ENCODE measurements at regions not wholly inside any gene's neighbourhood (a gene's known extent, or its start where the extent isn't known, plus 50 kb on each side); places are given as distances from the start of the nearest gene placed in this dataset.
A peak's percentile ranks its signal among the peaks of the same experiment; 100 is the strongest.
"Not testable (repeated sequence)": the region's sequence is repeated elsewhere in the genome, so short reads cannot be mapped to it uniquely, and the experiment has no call there.

GRCh38 chr11:45741032-45741431 lies 63.9 kb upstream of the SLC35C1 start:
- H3K27me3 ChIP-seq (ENCODE audit: control insufficient read depth in 1 of 2, insufficient read depth in 2 of 2, low read length in 2 of 2): no peaks in the 10 kb centered on the region
- WGBS, 2 donors: 67 to 77% methylated on average over 2 of the region's 2 CpGs

GRCh38 chr11:45739866-45740265 lies 65.1 kb upstream of the SLC35C1 start:
- Histone ChIP-seq H3K27ac (ENCODE audit: low read depth in 2 of 2, low read length in 1 of 2) (no peak overlapping the region), H3K27me3 (ENCODE audit: control insufficient read depth in 1 of 2, insufficient read depth in 2 of 2, low read length in 2 of 2) (no peaks in the 10 kb centered on the region), H3K4me1 (ENCODE audit: control insufficient read depth in 2 of 2, insufficient read depth in 2 of 2, low read length in 1 of 2) (no peaks in the 10 kb centered on the region), H3K9me3 (ENCODE audit: control insufficient read depth in 2 of 2, insufficient read depth in 1 of 2, low read depth in 1 of 2, low read length in 1 of 2) (peaks cover 0 to 3% of the 10 kb centered on the region in 2 donors), H3K4me3 (ENCODE audit: low read depth in 1 of 2, low read length in 2 of 2) (no peak overlapping the region), H3K36me3 (ENCODE audit: control insufficient read depth in 2 of 2, insufficient read depth in 2 of 2, low read length in 1 of 2) (no peaks in the 10 kb centered on the region)
- 84 to 88% methylated on average over 3 of the region's 3 CpGs for WGBS, 2 donors

More at GRCh38 chr11:45741032-45741431, 63.9 kb upstream of the SLC35C1 start:
- no peaks in the 10 kb centered on the region for H3K9me3 ChIP-seq (ENCODE audit: control insufficient read depth in 2 of 2, insufficient read depth in 1 of 2, low read depth in 1 of 2, low read length in 1 of 2)
- no peaks in the 10 kb centered on the region for H3K36me3 ChIP-seq (ENCODE audit: control insufficient read depth in 2 of 2, insufficient read depth in 2 of 2, low read length in 1 of 2)
- H3K4me3 ChIP-seq (ENCODE audit: low read depth in 1 of 2, low read length in 2 of 2): no peak overlapping the region
- H3K27ac ChIP-seq (ENCODE audit: low read depth in 2 of 2, low read length in 1 of 2): no peak overlapping the region
- H3K4me1 ChIP-seq (ENCODE audit: control insufficient read depth in 2 of 2, insufficient read depth in 2 of 2, low read length in 1 of 2): no peaks in the 10 kb centered on the region

- not testable (repeated sequence) for H3K27ac ChIP-seq (ENCODE audit: low read depth in 2 of 2, low read length in 1 of 2); H3K27me3 ChIP-seq (ENCODE audit: control insufficient read depth in 1 of 2, insufficient read depth in 2 of 2, low read length in 2 of 2); H3K36me3 ChIP-seq (ENCODE audit: control insufficient read depth in 2 of 2, insufficient read depth in 2 of 2, low read length in 1 of 2); H3K4me3 ChIP-seq (ENCODE audit: low read depth in 1 of 2, low read length in 2 of 2); H3K9me3 ChIP-seq (ENCODE audit: control insufficient read depth in 2 of 2, insufficient read depth in 1 of 2, low read depth in 1 of 2, low read length in 1 of 2); H3K4me1 ChIP-seq (ENCODE audit: control insufficient read depth in 2 of 2, insufficient read depth in 2 of 2, low read length in 1 of 2)
- WGBS, 2 donors: 92 to 96% methylated on average over 11 to 21 of the region's 22 CpGs
Observed at GRCh38 chr11:45739071-45739470, 65.9 kb upstream of the SLC35C1 start.

DNA sequence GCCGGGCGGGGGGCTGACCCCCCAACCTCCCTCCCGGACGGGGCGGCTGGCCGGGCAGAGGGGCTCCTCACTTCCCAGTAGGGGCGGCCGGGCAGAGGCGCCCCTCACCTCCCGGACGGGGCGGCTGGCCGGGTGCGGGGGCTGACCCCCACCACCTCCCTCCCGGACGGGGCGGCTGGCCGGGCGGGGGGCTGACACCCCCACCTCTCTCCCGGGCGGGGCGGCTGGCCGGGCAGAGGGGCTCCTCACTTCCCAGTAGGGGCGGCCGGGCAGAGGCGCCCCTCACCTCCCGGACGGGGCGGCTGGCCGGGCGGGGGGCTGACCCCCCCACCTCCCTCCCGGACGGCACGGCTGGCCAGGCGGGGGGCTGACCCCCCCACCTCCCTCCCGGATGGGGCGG lies 66.8 kb upstream of the SLC35C1 start:
- not testable (repeated sequence) for H3K36me3 ChIP-seq (ENCODE audit: control insufficient read depth in 2 of 2, insufficient read depth in 2 of 2, low read length in 1 of 2); H3K27me3 ChIP-seq (ENCODE audit: control insufficient read depth in 1 of 2, insufficient read depth in 2 of 2, low read length in 2 of 2); H3K27ac ChIP-seq (ENCODE audit: low read depth in 2 of 2, low read length in 1 of 2); H3K4me3 ChIP-seq (ENCODE audit: low read depth in 1 of 2, low read length in 2 of 2); H3K4me1 ChIP-seq (ENCODE audit: control insufficient read depth in 2 of 2, insufficient read depth in 2 of 2, low read length in 1 of 2); H3K9me3 ChIP-seq (ENCODE audit: control insufficient read depth in 2 of 2, insufficient read depth in 1 of 2, low read depth in 1 of 2, low read length in 1 of 2)
- WGBS, 2 donors: 94 to 98% methylated on average over 10 to 19 of the region's 37 CpGs

- no peaks in the 10 kb centered on the region for H3K27me3 ChIP-seq (ENCODE audit: control insufficient read depth in 1 of 2, insufficient read depth in 2 of 2, low read length in 2 of 2)
- H3K27ac ChIP-seq (ENCODE audit: low read depth in 2 of 2, low read length in 1 of 2): peak overlapping the region; percentile 81 to 87
- WGBS, 2 donors: 42 to 64% methylated on average over 4 of the region's 4 CpGs
Observed at GRCh38 chr11:45737056-45737455, 67.9 kb upstream of the SLC35C1 start.

GRCh38 chr11:45736424-45736823 lies 68.5 kb upstream of the SLC35C1 start:
- peaks cover 0 to 3% of the 10 kb centered on the region in 2 donors for H3K9me3 ChIP-seq (ENCODE audit: control insufficient read depth in 2 of 2, insufficient read depth in 1 of 2, low read depth in 1 of 2, low read length in 1 of 2)
- 48 to 54% methylated on average over 2 of the region's 2 CpGs for WGBS, 2 donors
- H3K4me3 ChIP-seq (ENCODE audit: low read depth in 1 of 2, low read length in 2 of 2): no peak overlapping the region
- no peaks in the 10 kb centered on the region for H3K4me1 ChIP-seq (ENCODE audit: control insufficient read depth in 2 of 2, insufficient read depth in 2 of 2, low read length in 1 of 2)
- no peaks in the 10 kb centered on the region for H3K36me3 ChIP-seq (ENCODE audit: control insufficient read depth in 2 of 2, insufficient read depth in 2 of 2, low read length in 1 of 2)
- H3K27ac ChIP-seq (ENCODE audit: low read depth in 2 of 2, low read length in 1 of 2): peak overlapping the region; percentile 73 to 87
- no peaks in the 10 kb centered on the region for H3K27me3 ChIP-seq (ENCODE audit: control insufficient read depth in 1 of 2, insufficient read depth in 2 of 2, low read length in 2 of 2)

More at GRCh38 chr11:45737056-45737455, 67.9 kb upstream of the SLC35C1 start:
- no peak overlapping the region for H3K4me3 ChIP-seq (ENCODE audit: low read depth in 1 of 2, low read length in 2 of 2)
- peaks cover 0 to 3% of the 10 kb centered on the region in 2 donors for H3K9me3 ChIP-seq (ENCODE audit: control insufficient read depth in 2 of 2, insufficient read depth in 1 of 2, low read depth in 1 of 2, low read length in 1 of 2)
- no peaks in the 10 kb centered on the region for H3K4me1 ChIP-seq (ENCODE audit: control insufficient read depth in 2 of 2, insufficient read depth in 2 of 2, low read length in 1 of 2)
- no peaks in the 10 kb centered on the region for H3K36me3 ChIP-seq (ENCODE audit: control insufficient read depth in 2 of 2, insufficient read depth in 2 of 2, low read length in 1 of 2)

GRCh38 chr11:45733176-45733575 lies 67.8 kb upstream of the CHST1 start:
- Histone ChIP-seq H3K27ac (ENCODE audit: low read depth in 2 of 2, low read length in 1 of 2) (no peak overlapping the region), H3K27me3 (ENCODE audit: control insufficient read depth in 1 of 2, insufficient read depth in 2 of 2, low read length in 2 of 2) (no peaks in the 10 kb centered on the region), H3K36me3 (ENCODE audit: control insufficient read depth in 2 of 2, insufficient read depth in 2 of 2, low read length in 1 of 2) (no peaks in the 10 kb centered on the region), H3K4me1 (ENCODE audit: control insufficient read depth in 2 of 2, insufficient read depth in 2 of 2, low read length in 1 of 2) (no peaks in the 10 kb centered on the region), H3K9me3 (ENCODE audit: control insufficient read depth in 2 of 2, insufficient read depth in 1 of 2, low read depth in 1 of 2, low read length in 1 of 2) (peaks cover 0 to 3% of the 10 kb centered on the region in 2 donors), H3K4me3 (ENCODE audit: low read depth in 1 of 2, low read length in 2 of 2) (no peak overlapping the region)
- WGBS, 2 donors: 22 to 24% methylated on average over 1 of the region's 1 CpG

DNA sequence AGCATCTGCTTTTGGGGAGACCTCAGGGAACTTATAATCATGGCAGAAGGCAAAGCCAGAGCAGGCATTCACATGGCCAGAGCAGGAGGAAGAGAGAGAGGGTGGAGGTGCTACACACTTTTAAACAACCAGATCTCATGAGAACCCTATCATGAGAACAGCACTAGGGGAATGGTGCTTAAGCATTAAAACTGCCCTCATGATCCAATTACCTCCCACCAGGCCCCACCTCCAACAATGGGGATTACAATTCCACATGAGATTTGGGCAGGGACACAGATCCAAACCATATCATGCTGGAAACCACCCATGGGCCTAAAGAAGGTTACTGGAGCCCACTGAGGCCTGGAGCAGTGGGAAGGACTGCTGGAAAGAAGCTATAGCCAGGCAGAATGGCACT lies 66.9 kb upstream of the CHST1 start:
- Histone ChIP-seq H3K36me3 (ENCODE audit: control insufficient read depth in 2 of 2, insufficient read depth in 2 of 2, low read length in 1 of 2) (no peaks in the 10 kb centered on the region), H3K4me1 (ENCODE audit: control insufficient read depth in 2 of 2, insufficient read depth in 2 of 2, low read length in 1 of 2) (no peaks in the 10 kb centered on the region), H3K9me3 (ENCODE audit: control insufficient read depth in 2 of 2, insufficient read depth in 1 of 2, low read depth in 1 of 2, low read length in 1 of 2) (peaks cover 0 to 3% of the 10 kb centered on the region in 2 donors), H3K27ac (ENCODE audit: low read depth in 2 of 2, low read length in 1 of 2) (peak overlapping the region in 1 of 2 donors; percentile 3), H3K4me3 (ENCODE audit: low read depth in 1 of 2, low read length in 2 of 2) (no peak overlapping the region), H3K27me3 (ENCODE audit: control insufficient read depth in 1 of 2, insufficient read depth in 2 of 2, low read length in 2 of 2) (no peaks in the 10 kb centered on the region)

GRCh38 chr11:45731171-45731570 lies 65.7 kb upstream of the CHST1 start:
- not testable (repeated sequence) for H3K27ac ChIP-seq (ENCODE audit: low read depth in 2 of 2, low read length in 1 of 2); H3K4me1 ChIP-seq (ENCODE audit: control insufficient read depth in 2 of 2, insufficient read depth in 2 of 2, low read length in 1 of 2); H3K27me3 ChIP-seq (ENCODE audit: control insufficient read depth in 1 of 2, insufficient read depth in 2 of 2, low read length in 2 of 2); H3K9me3 ChIP-seq (ENCODE audit: control insufficient read depth in 2 of 2, insufficient read depth in 1 of 2, low read depth in 1 of 2, low read length in 1 of 2); H3K4me3 ChIP-seq (ENCODE audit: low read depth in 1 of 2, low read length in 2 of 2); H3K36me3 ChIP-seq (ENCODE audit: control insufficient read depth in 2 of 2, insufficient read depth in 2 of 2, low read length in 1 of 2)
- 71 to 78% methylated on average over 4 of the region's 4 CpGs for WGBS, 2 donors

DNA sequence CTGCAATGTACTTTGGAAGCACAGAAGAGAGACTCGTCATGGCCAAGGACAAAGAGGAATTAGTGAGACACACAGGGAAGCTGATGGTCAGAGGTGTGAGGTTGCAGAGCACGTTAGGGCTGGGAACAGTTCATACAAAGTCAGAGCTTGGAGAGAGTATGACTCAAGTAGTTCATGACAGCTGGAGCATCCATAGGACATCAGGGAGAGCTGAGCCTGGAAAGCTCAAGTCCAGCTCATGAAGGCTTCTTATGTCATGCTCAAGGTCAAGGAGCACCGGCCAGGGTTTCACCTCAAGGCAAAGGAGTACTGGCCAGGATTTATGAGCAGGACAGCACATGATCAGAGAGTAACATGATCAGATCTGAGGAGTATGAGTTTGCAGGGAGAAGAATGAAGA lies 64.6 kb upstream of the CHST1 start:
- H3K27me3 ChIP-seq (ENCODE audit: control insufficient read depth in 1 of 2, insufficient read depth in 2 of 2, low read length in 2 of 2): no peaks in the 10 kb centered on the region
- 77 to 79% methylated on average over 3 of the region's 3 CpGs for WGBS, 2 donors
- no peaks in the 10 kb centered on the region for H3K9me3 ChIP-seq (ENCODE audit: control insufficient read depth in 2 of 2, insufficient read depth in 1 of 2, low read depth in 1 of 2, low read length in 1 of 2)
- H3K27ac ChIP-seq (ENCODE audit: low read depth in 2 of 2, low read length in 1 of 2): peak overlapping the region in 1 of 2 donors; percentile 9
- no peaks in the 10 kb centered on the region for H3K36me3 ChIP-seq (ENCODE audit: control insufficient read depth in 2 of 2, insufficient read depth in 2 of 2, low read length in 1 of 2)
- no peak overlapping the region for H3K4me3 ChIP-seq (ENCODE audit: low read depth in 1 of 2, low read length in 2 of 2)
- H3K4me1 ChIP-seq (ENCODE audit: control insufficient read depth in 2 of 2, insufficient read depth in 2 of 2, low read length in 1 of 2): no peaks in the 10 kb centered on the region

All from esophagus (tissue), 2 donors.